RWPE1 (cell line): ENCODE measurements at regions not wholly inside any gene's neighbourhood (a gene's known extent, or its start where the extent isn't known, plus 50 kb on each side); places are given as distances from the start of the nearest gene placed in this dataset.
"Not testable (repeated sequence)": the region's sequence is repeated elsewhere in the genome, so short reads cannot be mapped to it uniquely, and the experiment has no call there.

Experiments
- CTCF ChIA-PET: fragments of 350-600 bp; sonication (Branson Sonifier 250); formaldehyde crosslinking; extraction: SDS; loops from one replicate; lab custom pipeline; 2021; lab: Yijun Ruan, JAX
- POLR2A ChIA-PET: fragments of 400-600 bp; formaldehyde crosslinking; extraction: SDS; loops from one replicate; lab custom pipeline; 2020; ENCODE audit warnings: antibody characterized with exemption; ENCODE audit not compliant: low non-redundant PET; lab: Yijun Ruan, JAX
- DNase-seq: peaks from one replicate; pipeline ENCODE4 v3.0.0; 2012; ENCODE audit warnings: low spot score
- H3K27ac ChIP-seq: fragments of 450-650 bp; 2 replicates; pipeline ENCODE4 v1.5.1; 2017
- CTCF ChIP-seq: fragments of 450-650 bp; conservative IDR thresholded peaks from 2 replicates; pipeline ENCODE4 v1.5.1; 2017; ENCODE audit warnings: low read depth, mild to moderate bottlenecking

- no peak for TF ChIP-seq CTCF
- H3K27ac ChIP-seq = no peak overlapping the region
- ChIA-PET POLR2A (no interaction called here), CTCF (no interaction called here)
- no peak for DNase-seq
Observed at GRCh38 chr1:96130432-96130831, 591.2 kb upstream of the PTBP2 start.

GRCh38 chr1:96144636-96145035, 576.9 kb upstream of the PTBP2 start:
- TF ChIP-seq CTCF = no peak
- ChIA-PET POLR2A (no interaction called here), CTCF (no interaction called here)
- no peak for DNase-seq
- no peak overlapping the region for H3K27ac ChIP-seq

GRCh38 chr1:96145492-96145891, 576.1 kb upstream of the PTBP2 start:
- POLR2A ChIA-PET = interaction anchor here (0.6 kb wide), 1 partner anchor 22 kb away, joined by 4 read pairs; no protein-coding TSS in a partner anchor
- DNase-seq = no peak
- no peak for TF ChIP-seq CTCF
- no peak overlapping the region for H3K27ac ChIP-seq
- CTCF ChIA-PET = no interaction called here

- POLR2A ChIA-PET, H3K27ac ChIP-seq, DNase-seq: not testable (repeated sequence)
- CTCF ChIA-PET = interaction anchor here (0.6 kb wide), 1 partner anchor 308 kb away, joined by 3 read pairs; no protein-coding TSS in a partner anchor
Observed at GRCh38 chr1:96152957-96153356, 568.6 kb upstream of the PTBP2 start.

- H3K27ac ChIP-seq = no peak overlapping the region
- ChIA-PET POLR2A (no interaction called here), CTCF (no interaction called here)
- no peak for DNase-seq
- TF ChIP-seq CTCF = no peak
Observed at GRCh38 chr1:96157101-96157500, 564.5 kb upstream of the PTBP2 start.

- DNase-seq = no peak
- TF ChIP-seq CTCF = no peak
- POLR2A ChIA-PET = no interaction called here
Observed at GRCh38 chr1:96159379-96159778, 562.2 kb upstream of the PTBP2 start.

GRCh38 chr1:96164053-96164452, 557.5 kb upstream of the PTBP2 start:
- no peak overlapping the region for H3K27ac ChIP-seq
- no peak for TF ChIP-seq CTCF
- CTCF ChIA-PET = interaction anchor here (0.6 kb wide), 1 partner anchor 166 kb away, joined by 4 read pairs; no protein-coding TSS in a partner anchor
- POLR2A ChIA-PET = no interaction called here
- DNase-seq = no peak

More at GRCh38 chr1:96159379-96159778, 562.2 kb upstream of the PTBP2 start:
- CTCF ChIA-PET = interaction anchor here (0.6 kb wide), 1 partner anchor 834 kb away, joined by 3 read pairs; no protein-coding TSS in a partner anchor
- H3K27ac ChIP-seq = no peak overlapping the region
